ENCODE measurements at regions not wholly inside any gene's neighbourhood (a gene's known extent, or its start where the extent isn't known, plus 50 kb on each side); places are given as distances from the start of the nearest gene placed in this dataset.

DNA sequence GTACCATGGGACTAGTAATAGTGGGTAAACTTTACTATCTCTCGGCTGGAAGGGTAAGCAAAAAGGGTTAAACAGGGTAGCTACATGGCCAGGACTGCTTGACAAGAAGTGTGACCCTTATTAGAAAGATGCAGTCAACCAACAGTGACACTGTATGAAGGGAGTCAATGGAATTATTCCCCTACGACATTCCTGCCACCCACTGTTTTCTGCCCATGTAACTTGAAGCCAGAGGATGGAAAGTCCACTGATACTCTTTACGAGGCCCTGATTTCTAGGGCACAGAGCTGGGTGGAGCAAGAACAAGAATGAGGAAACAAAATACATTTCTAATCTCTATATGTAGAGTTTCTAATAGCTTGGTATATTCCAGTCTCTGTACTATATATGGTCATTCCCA, 1102.5 kb downstream of the CDH11 start:
- H3K9me3 ChIP-seq = no peaks in the 10 kb centered on the region
- H3K27me3 ChIP-seq = no peaks in the 10 kb centered on the region
- H3K27ac ChIP-seq = no peak overlapping the region
- TF ChIP-seq CTCF (IDR thresholded peaks at IDR 0.05) = no peak
- no peak for TF ChIP-seq POLR2A (IDR thresholded peaks at IDR 0.05)
- 84 to 85% methylated on average over 3 of the region's 3 CpGs for WGBS, 2 donors
- H3K4me3 ChIP-seq (replicated peaks in 1 of 3) = no peak overlapping the region
- no peaks in the 10 kb centered on the region for H3K36me3 ChIP-seq
- H3K4me1 ChIP-seq = no peaks in the 10 kb centered on the region
- intact Hi-C loops (cut with DNase I) = no loop called here
- DNase-seq = no peak

GRCh38 chr16:64017796-64018195, 1104.1 kb downstream of the CDH11 start:
- intact Hi-C loops (cut with DNase I) = no loop called here
- TF ChIP-seq POLR2A (IDR thresholded peaks at IDR 0.05) = no peak
- TF ChIP-seq CTCF (IDR thresholded peaks at IDR 0.05) = no peak
- 37 to 67% methylated on average over 1 of the region's 1 CpG for WGBS, 2 donors

GRCh38 chr16:64013856-64014255, 1108.0 kb downstream of the CDH11 start:
- Histone ChIP-seq H3K36me3 (no peaks in the 10 kb centered on the region), H3K9me3 (no peaks in the 10 kb centered on the region), H3K27me3 (no peaks in the 10 kb centered on the region), H3K4me1 (no peaks in the 10 kb centered on the region), H3K27ac (no peak overlapping the region), H3K4me3 (replicated peaks in 1 of 3) (no peak overlapping the region)
- intact Hi-C loops (cut with DNase I) = no loop called here
- TF ChIP-seq CTCF (IDR thresholded peaks at IDR 0.05) (no peak), POLR2A (IDR thresholded peaks at IDR 0.05) (no peak)
- WGBS, 2 donors = 83 to 89% methylated on average over 1 of the region's 1 CpG
- DNase-seq = no peak

More at GRCh38 chr16:64017796-64018195, 1104.1 kb downstream of the CDH11 start:
- DNase-seq = no peak
- no peaks in the 10 kb centered on the region for H3K36me3 ChIP-seq
- no peak overlapping the region for H3K27ac ChIP-seq
- H3K4me1 ChIP-seq = no peaks in the 10 kb centered on the region
- no peaks in the 10 kb centered on the region for H3K9me3 ChIP-seq
- no peak overlapping the region for H3K4me3 ChIP-seq (replicated peaks in 1 of 3)
- H3K27me3 ChIP-seq = no peaks in the 10 kb centered on the region

- no peaks in the 10 kb centered on the region for H3K36me3 ChIP-seq
- H3K4me1 ChIP-seq = no peaks in the 10 kb centered on the region
- no peak for DNase-seq
- H3K9me3 ChIP-seq = no peaks in the 10 kb centered on the region
- TF ChIP-seq POLR2A (IDR thresholded peaks at IDR 0.05) = no peak
- TF ChIP-seq CTCF (IDR thresholded peaks at IDR 0.05) = no peak
- no peaks in the 10 kb centered on the region for H3K27me3 ChIP-seq
- WGBS, 2 donors = 78% methylated on average over 2 of the region's 2 CpGs
- intact Hi-C loops (cut with DNase I) = no loop called here
- H3K4me3 ChIP-seq (replicated peaks in 1 of 3) = no peak overlapping the region
- H3K27ac ChIP-seq = no peak overlapping the region
Measured at GRCh38 chr16:64012166-64012565, 1109.7 kb downstream of the CDH11 start.

GRCh38 chr16:64011650-64012049, 1110.2 kb downstream of the CDH11 start:
- Histone ChIP-seq H3K9me3 (no peaks in the 10 kb centered on the region), H3K36me3 (no peaks in the 10 kb centered on the region), H3K27me3 (no peaks in the 10 kb centered on the region), H3K4me1 (no peaks in the 10 kb centered on the region), H3K4me3 (replicated peaks in 1 of 3) (no peak overlapping the region), H3K27ac (no peak overlapping the region)
- intact Hi-C loops (cut with DNase I) = no loop called here
- no peak for DNase-seq
- WGBS, 2 donors = 71 to 82% methylated on average over 2 of the region's 2 CpGs
- TF ChIP-seq POLR2A (IDR thresholded peaks at IDR 0.05) (no peak), CTCF (IDR thresholded peaks at IDR 0.05) (no peak)

Measured in thyroid gland (tissue), 4 donors.